GM10266 (cell line): ENCODE measurements at regions not wholly inside any gene's neighbourhood (a gene's known extent, or its start where the extent isn't known, plus 50 kb on each side); places are given as distances from the start of the nearest gene placed in this dataset.

Experiments used
- DNase-seq: peaks from one replicate; pipeline ENCODE4 v3.0.0; 2012; ENCODE audit errors: extremely low spot score
- CTCF ChIP-seq: IDR thresholded peaks from 2 replicates; pipeline ENCODE4 v1.5.1; 2012; ENCODE audit warnings: mild to moderate bottlenecking, low read depth; ENCODE audit not compliant: control insufficient read depth, insufficient read depth; ENCODE audit errors: missing control alignments

- no peak for DNase-seq
- TF ChIP-seq CTCF = no peak
These were observed 339.9 kb upstream of the BCHE start for GRCh38 chr3:166177130-166177529.

- TF ChIP-seq CTCF = no peak
- DNase-seq = no peak
These were observed 334.5 kb upstream of the BCHE start for GRCh38 chr3:166171695-166172094.

GRCh38 chr3:166169681-166170080 is 332.5 kb upstream of the BCHE start:
- no peak for TF ChIP-seq CTCF
- no peak for DNase-seq

- DNase-seq = no peak
- no peak for TF ChIP-seq CTCF
These were observed 290.7 kb upstream of the BCHE start for GRCh38 chr3:166127969-166128368.

- no peak for DNase-seq
- TF ChIP-seq CTCF = no peak
These were observed 288.0 kb upstream of the BCHE start for GRCh38 chr3:166125179-166125578.

GRCh38 chr3:166123576-166123975 is 286.4 kb upstream of the BCHE start:
- no peak for TF ChIP-seq CTCF

GRCh38 chr3:166123088-166123487 is 285.9 kb upstream of the BCHE start:
- DNase-seq = no peak
- no peak for TF ChIP-seq CTCF

More at GRCh38 chr3:166123576-166123975, 286.4 kb upstream of the BCHE start:
- no peak for DNase-seq
